ENCODE measurements at regions not wholly inside any gene's neighbourhood (a gene's known extent, or its start where the extent isn't known, plus 50 kb on each side); places are given as distances from the start of the nearest gene placed in this dataset.
"Not testable (repeated sequence)": the region's sequence is repeated elsewhere in the genome, so short reads cannot be mapped to it uniquely, and the experiment has no call there.

- H3K4me1 ChIP-seq (ENCODE audit: control insufficient read depth, insufficient read depth, low read length) = no peaks in the 10 kb centered on the region
- DNase-seq = no peak
- no peaks in the 10 kb centered on the region for H3K27me3 ChIP-seq (ENCODE audit: control insufficient read depth, insufficient read depth, low read length)
- H3K36me3 ChIP-seq (ENCODE audit: control insufficient read depth, insufficient read depth, low read length) = no peaks in the 10 kb centered on the region
- H3K4me3 ChIP-seq (ENCODE audit: low read length) = no peak overlapping the region
- H3K9me3 ChIP-seq (replicated peaks; ENCODE audit: control insufficient read depth, low read depth, low read length) = no peaks in the 10 kb centered on the region
- no peak overlapping the region for H3K27ac ChIP-seq (ENCODE audit: low read length)
Observed at GRCh38 chr3:159751146-159751545, 237.5 kb upstream of the IL12A start.

GRCh38 chr3:159751752-159752151, 236.9 kb upstream of the IL12A start:
- Histone ChIP-seq H3K36me3 (ENCODE audit: control insufficient read depth, insufficient read depth, low read length) (no peaks in the 10 kb centered on the region), H3K4me3 (ENCODE audit: low read length) (no peak overlapping the region), H3K9me3 (replicated peaks; ENCODE audit: control insufficient read depth, low read depth, low read length) (no peaks in the 10 kb centered on the region), H3K4me1 (ENCODE audit: control insufficient read depth, insufficient read depth, low read length) (no peaks in the 10 kb centered on the region), H3K27ac (ENCODE audit: low read length) (no peak overlapping the region), H3K27me3 (ENCODE audit: control insufficient read depth, insufficient read depth, low read length) (no peaks in the 10 kb centered on the region)
- WGBS (ENCODE audit: insufficient coverage) = 93% methylated on average over 3 of the region's 5 CpGs
- no peak for DNase-seq

- not testable (repeated sequence) for DNase-seq
Observed at GRCh38 chr3:159756279-159757207, 232.1 kb upstream of the IL12A start.

DNA sequence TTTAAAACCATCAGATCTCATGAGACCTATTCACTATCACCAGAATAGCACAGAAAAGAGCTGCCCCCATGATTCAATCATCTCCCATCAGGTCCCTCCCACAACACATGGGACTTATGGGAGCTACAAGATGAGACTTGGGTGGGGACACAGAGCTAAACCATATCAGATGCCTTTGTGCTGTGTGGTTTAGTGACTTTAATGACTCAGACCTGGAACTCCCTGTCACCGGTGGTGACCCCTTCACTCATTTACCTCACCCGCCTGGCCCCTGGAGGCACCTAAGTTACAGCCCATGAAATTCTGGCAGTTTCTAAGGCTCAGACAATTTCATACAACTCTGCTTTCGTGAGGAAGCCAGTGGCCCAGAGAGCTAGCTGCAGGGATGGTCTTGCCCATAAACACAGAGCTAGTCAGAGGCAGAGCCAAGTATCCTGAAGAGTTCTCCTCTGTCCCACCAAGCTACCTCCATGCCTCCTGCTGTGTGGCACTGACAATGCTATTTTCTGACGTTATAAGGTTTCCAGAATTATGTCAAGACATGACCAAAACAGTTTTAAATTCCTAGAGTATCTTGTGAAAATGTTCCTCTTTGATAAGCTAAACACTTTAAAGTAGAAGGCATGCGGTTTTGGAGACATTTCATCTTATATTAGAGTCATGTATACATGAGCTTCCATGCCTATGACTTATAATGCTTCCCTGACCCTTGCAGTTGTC, 231.1 kb upstream of the IL12A start:
- WGBS (ENCODE audit: insufficient coverage) = 90% methylated on average over 2 of the region's 5 CpGs
- Histone ChIP-seq H3K4me1 (ENCODE audit: control insufficient read depth, insufficient read depth, low read length) (peaks cover 7% of the 10 kb centered on the region), H3K36me3 (ENCODE audit: control insufficient read depth, insufficient read depth, low read length) (no peaks in the 10 kb centered on the region), H3K27ac (ENCODE audit: low read length) (no peak overlapping the region), H3K4me3 (ENCODE audit: low read length) (no peak overlapping the region), H3K9me3 (replicated peaks; ENCODE audit: control insufficient read depth, low read depth, low read length) (no peaks in the 10 kb centered on the region), H3K27me3 (ENCODE audit: control insufficient read depth, insufficient read depth, low read length) (no peaks in the 10 kb centered on the region)
- DNase-seq = no peak

More at GRCh38 chr3:159756279-159757207, 232.1 kb upstream of the IL12A start:
- not testable (repeated sequence) for H3K27me3 ChIP-seq (ENCODE audit: control insufficient read depth, insufficient read depth, low read length); H3K27ac ChIP-seq (ENCODE audit: low read length); H3K4me3 ChIP-seq (ENCODE audit: low read length); H3K36me3 ChIP-seq (ENCODE audit: control insufficient read depth, insufficient read depth, low read length); H3K9me3 ChIP-seq (replicated peaks; ENCODE audit: control insufficient read depth, low read depth, low read length); H3K4me1 ChIP-seq (ENCODE audit: control insufficient read depth, insufficient read depth, low read length)
- WGBS (ENCODE audit: insufficient coverage) = 69% methylated on average over 4 of the region's 5 CpGs

DNA sequence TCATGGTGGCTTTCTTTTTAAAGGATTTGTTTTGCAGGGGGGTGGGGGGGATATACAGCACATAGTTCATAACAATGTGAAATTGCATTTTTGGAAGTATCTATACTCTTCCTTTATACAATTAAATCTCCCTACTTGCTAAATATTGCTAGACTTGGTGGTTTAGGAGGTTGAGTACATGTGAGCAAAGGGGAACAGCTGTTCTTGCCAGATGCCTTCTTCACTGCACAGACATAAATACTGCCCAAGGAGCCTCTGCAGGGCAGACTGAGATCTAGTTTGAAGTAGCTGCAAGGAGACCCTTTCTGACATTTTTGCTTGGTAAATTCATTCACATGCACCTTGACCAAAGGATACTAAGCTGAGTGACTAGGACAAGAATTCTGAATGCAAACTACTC, 228.6 kb upstream of the IL12A start:
- Histone ChIP-seq H3K4me1 (ENCODE audit: control insufficient read depth, insufficient read depth, low read length) (peaks cover 15% of the 10 kb centered on the region), H3K36me3 (ENCODE audit: control insufficient read depth, insufficient read depth, low read length) (no peaks in the 10 kb centered on the region), H3K9me3 (replicated peaks; ENCODE audit: control insufficient read depth, low read depth, low read length) (no peaks in the 10 kb centered on the region), H3K4me3 (ENCODE audit: low read length) (no peak overlapping the region), H3K27ac (ENCODE audit: low read length) (no peak overlapping the region), H3K27me3 (ENCODE audit: control insufficient read depth, insufficient read depth, low read length) (peaks cover 3% of the 10 kb centered on the region)
- DNase-seq = no peak

DNA sequence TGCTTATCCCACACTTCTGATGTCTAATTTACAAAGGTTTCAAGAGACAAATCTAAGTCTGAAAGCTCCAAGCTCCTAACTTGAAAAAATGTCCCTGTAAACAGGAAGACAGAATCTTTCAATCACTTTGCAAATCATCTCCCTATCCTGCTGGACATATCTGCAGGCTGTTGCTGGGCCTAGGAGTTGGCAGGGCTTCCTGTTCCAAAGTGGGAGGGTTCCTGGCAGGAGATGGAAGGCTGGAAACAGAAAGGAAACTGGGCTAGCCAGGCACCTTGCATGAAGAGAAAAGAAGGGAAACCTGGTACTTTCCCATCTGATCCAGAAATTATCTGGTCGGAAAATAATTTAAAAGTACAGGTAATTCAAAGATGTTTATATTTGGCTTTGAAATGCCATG, 227.3 kb upstream of the IL12A start:
- no CpG with 5 or more reads among the region's 1 CpG for WGBS (ENCODE audit: insufficient coverage)
- H3K27me3 ChIP-seq (ENCODE audit: control insufficient read depth, insufficient read depth, low read length) = peaks cover 10% of the 10 kb centered on the region
- peaks cover 26% of the 10 kb centered on the region for H3K4me1 ChIP-seq (ENCODE audit: control insufficient read depth, insufficient read depth, low read length)
- DNase-seq = peak; percentile 40
- H3K9me3 ChIP-seq (replicated peaks; ENCODE audit: control insufficient read depth, low read depth, low read length) = no peaks in the 10 kb centered on the region
- no peaks in the 10 kb centered on the region for H3K36me3 ChIP-seq (ENCODE audit: control insufficient read depth, insufficient read depth, low read length)
- no peak overlapping the region for H3K4me3 ChIP-seq (ENCODE audit: low read length)
- peak overlapping the region; percentile 95 for H3K27ac ChIP-seq (ENCODE audit: low read length)

GRCh38 chr3:159761848-159762635, 226.6 kb upstream of the IL12A start:
- Histone ChIP-seq H3K36me3 (ENCODE audit: control insufficient read depth, insufficient read depth, low read length) (no peaks in the 10 kb centered on the region), H3K4me3 (ENCODE audit: low read length) (no peak overlapping the region), H3K27me3 (ENCODE audit: control insufficient read depth, insufficient read depth, low read length) (peaks cover 10% of the 10 kb centered on the region), H3K27ac (ENCODE audit: low read length) (peak overlapping the region; percentile 95), H3K4me1 (ENCODE audit: control insufficient read depth, insufficient read depth, low read length) (peaks cover 26% of the 10 kb centered on the region), H3K9me3 (replicated peaks; ENCODE audit: control insufficient read depth, low read depth, low read length) (no peaks in the 10 kb centered on the region)
- DNase-seq = no peak
- 66% methylated on average over 2 of the region's 7 CpGs for WGBS (ENCODE audit: insufficient coverage)

DNA sequence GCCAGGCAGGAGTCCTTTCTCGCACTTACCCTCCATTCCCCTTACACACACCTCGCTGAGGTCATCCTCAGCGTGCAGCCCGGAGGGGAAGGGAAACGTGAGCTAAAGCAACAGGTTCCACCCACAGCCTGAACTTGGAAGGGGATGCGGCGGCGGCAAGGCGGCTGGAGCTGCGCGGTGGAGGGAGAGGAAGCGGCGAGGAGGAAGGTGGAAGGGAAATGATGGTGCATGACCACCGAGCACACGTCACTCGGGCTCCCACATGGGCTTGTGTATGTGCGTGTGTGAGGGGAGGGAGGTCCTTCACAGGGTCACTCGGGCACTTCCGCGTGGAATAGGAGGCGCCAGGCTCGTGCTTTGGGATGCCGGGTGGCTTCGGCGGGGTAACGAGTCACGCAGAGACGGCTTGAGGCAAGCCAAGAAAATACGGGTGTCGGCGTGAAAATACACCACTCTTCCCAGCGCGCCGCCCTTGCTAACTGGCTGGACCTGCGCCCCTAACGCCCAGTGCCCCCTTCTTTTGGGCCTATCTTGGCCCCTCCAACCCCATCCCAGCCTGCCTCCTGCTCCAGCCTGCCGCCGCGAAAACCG, 225.5 kb upstream of the IL12A start:
- peak; percentile 85 for DNase-seq
- 2% methylated on average over 36 of the region's 40 CpGs for WGBS (ENCODE audit: insufficient coverage)
- peaks cover 26% of the 10 kb centered on the region for H3K4me1 ChIP-seq (ENCODE audit: control insufficient read depth, insufficient read depth, low read length)
- H3K36me3 ChIP-seq (ENCODE audit: control insufficient read depth, insufficient read depth, low read length) = no peaks in the 10 kb centered on the region
- H3K4me3 ChIP-seq (ENCODE audit: low read length) = peak overlapping the region; percentile 65
- peaks cover 10% of the 10 kb centered on the region for H3K27me3 ChIP-seq (ENCODE audit: control insufficient read depth, insufficient read depth, low read length)
- H3K27ac ChIP-seq (ENCODE audit: low read length) = peak overlapping the region; percentile 95
- H3K9me3 ChIP-seq (replicated peaks; ENCODE audit: control insufficient read depth, low read depth, low read length) = no peaks in the 10 kb centered on the region

DNA sequence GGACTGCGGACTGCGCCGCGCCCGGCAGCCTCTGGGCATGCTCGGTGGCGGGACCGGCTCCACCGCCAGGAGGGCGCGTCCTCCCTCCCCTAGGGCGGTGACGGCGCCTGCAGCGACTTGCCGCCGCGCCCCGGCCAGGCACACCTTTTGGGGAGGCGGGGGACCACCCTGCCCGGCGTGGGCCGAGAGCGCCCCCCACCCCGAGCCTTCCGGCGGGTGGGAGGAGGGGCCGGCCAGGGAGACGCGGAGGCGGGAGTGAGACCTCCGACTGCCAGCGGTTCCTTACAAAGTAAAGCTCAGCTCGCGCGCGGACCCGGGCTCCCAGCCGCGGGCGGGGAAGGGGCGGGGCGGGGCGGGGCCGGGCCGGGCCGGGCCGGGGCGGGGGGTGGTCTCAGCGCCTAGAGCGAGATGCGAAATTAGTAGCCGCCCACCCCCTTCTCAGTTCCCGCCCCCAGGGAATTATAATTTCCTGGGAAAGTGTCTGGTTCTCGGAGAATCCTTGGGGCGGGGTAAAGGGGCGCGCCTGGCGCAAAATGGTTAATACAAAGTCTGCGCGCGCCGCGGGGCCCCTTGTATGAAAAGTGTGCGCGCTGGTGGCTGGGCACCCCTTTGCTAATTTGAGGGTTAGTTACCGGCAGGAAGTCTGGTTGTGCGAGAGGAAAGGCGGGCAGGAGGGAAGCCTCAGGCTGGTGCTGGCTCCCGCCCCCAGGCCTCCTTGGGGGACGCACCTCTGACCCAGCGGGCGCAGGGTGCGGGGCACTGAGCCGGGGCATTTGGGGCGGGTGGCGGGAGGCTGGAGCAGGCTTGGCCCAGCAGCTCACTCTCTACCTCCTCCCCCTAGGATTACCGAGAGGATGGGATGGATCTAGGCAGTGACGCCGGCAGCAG, 224.8 kb upstream of the IL12A start:
- WGBS (ENCODE audit: insufficient coverage) = under 1% methylated on average over 48 of the region's 80 CpGs
- DNase-seq = peak; percentile 86

More for the DNA sequence above, 224.8 kb upstream of the IL12A start:
- Histone ChIP-seq H3K27ac (ENCODE audit: low read length) (peak overlapping the region; percentile 95), H3K9me3 (replicated peaks; ENCODE audit: control insufficient read depth, low read depth, low read length) (no peaks in the 10 kb centered on the region), H3K36me3 (ENCODE audit: control insufficient read depth, insufficient read depth, low read length) (no peaks in the 10 kb centered on the region), H3K27me3 (ENCODE audit: control insufficient read depth, insufficient read depth, low read length) (peaks cover 10% of the 10 kb centered on the region), H3K4me3 (ENCODE audit: low read length) (peak overlapping the region; percentile 65), H3K4me1 (ENCODE audit: control insufficient read depth, insufficient read depth, low read length) (peaks cover 26% of the 10 kb centered on the region)

All from muscle of leg (tissue), 3 donors.